ENCODE measurements at regions not wholly inside any gene's neighbourhood (a gene's known extent, or its start where the extent isn't known, plus 50 kb on each side); places are given as distances from the start of the nearest gene placed in this dataset.
A peak's percentile ranks its signal among the peaks of the same experiment; 100 is the strongest.
"Not testable (repeated sequence)": the region's sequence is repeated elsewhere in the genome, so short reads cannot be mapped to it uniquely, and the experiment has no call there.

DNA sequence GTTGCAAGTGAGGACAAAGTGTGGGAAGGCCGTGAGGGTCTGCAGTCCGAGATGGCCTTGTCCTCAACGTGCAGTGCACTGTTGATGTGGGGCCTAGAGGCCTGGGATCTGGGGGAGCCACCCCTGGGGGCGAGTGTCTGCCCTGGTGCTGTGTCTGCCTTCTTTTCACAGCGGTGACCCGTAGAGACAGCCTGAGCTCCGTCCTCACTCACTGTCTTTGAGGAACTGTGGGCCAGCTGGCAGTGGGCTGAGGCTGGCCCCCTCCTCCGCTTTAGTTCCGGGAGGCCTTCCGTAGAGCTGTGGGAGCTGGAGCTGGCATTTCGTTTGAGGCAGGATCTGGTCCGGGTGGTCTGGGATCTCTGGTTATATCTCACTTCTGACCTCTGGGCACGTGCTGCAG is 1370.6 kb downstream of the CDH12 start:
- not testable (repeated sequence) for H3K36me3 ChIP-seq (ENCODE audit: control insufficient read depth, insufficient read depth, low read length); H3K4me3 ChIP-seq (ENCODE audit: low read depth, low read length); H3K4me1 ChIP-seq (ENCODE audit: control insufficient read depth, insufficient read depth, low read length); H3K27me3 ChIP-seq (ENCODE audit: control insufficient read depth, insufficient read depth, low read length); H3K9me3 ChIP-seq (ENCODE audit: control insufficient read depth, insufficient read depth, low read length); H3K9ac ChIP-seq (ENCODE audit: low read depth, low read length)

DNA sequence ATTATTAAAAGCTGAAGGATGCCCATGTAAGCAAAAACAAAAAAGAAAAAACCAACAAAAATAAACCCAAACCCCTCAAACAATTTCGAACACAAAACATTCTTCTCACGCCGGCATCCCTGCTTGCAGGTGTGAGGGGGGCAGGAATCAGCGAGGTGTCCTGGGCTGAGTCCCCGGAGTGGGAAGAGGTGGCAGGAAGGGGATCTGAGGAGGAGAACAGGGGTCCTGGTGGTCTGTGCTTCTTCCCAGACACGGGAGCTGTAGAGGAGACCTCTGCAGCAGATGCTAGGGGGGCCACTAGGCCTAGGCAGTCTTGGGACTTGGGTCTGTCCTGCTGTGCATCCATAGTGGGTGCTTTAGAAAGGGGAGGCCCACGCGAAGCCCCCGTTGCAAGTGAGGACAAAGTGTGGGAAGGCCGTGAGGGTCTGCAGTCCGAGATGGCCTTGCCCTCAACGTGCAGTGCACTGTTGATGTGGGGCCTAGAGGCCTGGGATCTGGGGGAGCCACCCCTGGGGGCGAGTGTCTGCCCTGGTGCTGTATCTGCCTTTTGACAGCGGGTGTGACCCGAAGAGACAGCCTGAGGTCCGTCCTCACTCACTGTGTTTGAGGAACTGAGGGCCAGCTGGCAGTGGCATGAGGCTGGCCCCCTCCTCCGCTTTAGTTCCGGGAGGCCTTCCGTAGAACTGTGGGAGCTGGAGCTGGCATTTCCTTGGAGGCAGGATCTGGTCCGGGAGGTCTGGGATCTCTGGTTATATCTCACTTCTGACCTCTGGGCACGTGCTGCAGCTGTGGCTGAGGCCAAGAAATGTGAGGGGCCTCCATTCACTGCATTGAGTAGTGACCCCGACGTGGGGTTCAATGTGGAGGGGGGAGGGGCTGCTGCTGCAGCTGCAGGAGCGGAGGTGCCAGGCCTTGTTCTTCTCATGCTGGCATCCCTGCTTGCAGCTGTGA is 1371.5 kb downstream of the CDH12 start:
- not testable (repeated sequence) for H3K9me3 ChIP-seq (ENCODE audit: control insufficient read depth, insufficient read depth, low read length); H3K4me3 ChIP-seq (ENCODE audit: low read depth, low read length); H3K4me1 ChIP-seq (ENCODE audit: control insufficient read depth, insufficient read depth, low read length); H3K27me3 ChIP-seq (ENCODE audit: control insufficient read depth, insufficient read depth, low read length); H3K36me3 ChIP-seq (ENCODE audit: control insufficient read depth, insufficient read depth, low read length); H3K9ac ChIP-seq (ENCODE audit: low read depth, low read length)

DNA sequence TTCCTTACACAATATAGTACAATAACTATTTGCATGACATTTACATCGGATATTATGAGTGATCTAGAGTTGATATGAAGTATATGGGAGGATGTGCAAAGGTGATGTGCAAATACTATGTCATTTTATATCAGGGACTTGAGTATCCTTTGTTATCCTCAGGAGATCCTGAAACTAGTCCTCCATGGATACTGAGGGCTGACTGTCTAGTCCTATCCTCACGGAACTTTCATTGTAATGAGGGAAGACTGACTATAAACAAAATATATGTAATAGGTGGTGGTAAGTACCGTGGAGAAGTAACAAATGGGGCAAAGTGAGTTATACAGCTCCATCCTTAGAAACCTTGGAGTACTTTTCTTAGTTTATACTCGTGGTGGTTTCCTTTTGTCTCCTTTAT is 1373.1 kb downstream of the CDH12 start:
- not testable (repeated sequence) for H3K36me3 ChIP-seq (ENCODE audit: control insufficient read depth, insufficient read depth, low read length); H3K9me3 ChIP-seq (ENCODE audit: control insufficient read depth, insufficient read depth, low read length); H3K9ac ChIP-seq (ENCODE audit: low read depth, low read length); H3K27me3 ChIP-seq (ENCODE audit: control insufficient read depth, insufficient read depth, low read length); H3K4me3 ChIP-seq (ENCODE audit: low read depth, low read length); H3K4me1 ChIP-seq (ENCODE audit: control insufficient read depth, insufficient read depth, low read length)

DNA sequence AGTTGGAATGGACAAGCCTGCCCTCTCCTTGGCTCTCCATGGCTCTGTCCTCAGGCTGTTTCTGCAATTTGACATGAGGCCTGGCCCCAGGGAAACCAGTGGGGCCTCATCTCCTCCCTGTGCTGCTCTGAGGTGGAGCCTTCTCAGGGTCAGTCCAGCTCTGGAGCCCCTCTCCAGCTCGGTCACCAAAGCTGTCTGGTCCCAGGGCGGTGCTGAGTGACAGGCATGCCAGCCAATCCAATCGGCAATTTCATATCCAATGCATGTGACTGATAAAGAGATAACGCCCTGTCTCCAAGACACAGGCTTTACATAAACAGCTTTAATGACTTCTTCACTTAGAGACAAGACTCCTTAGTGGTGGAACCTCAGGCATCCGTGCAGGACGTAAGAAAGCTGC is 1379.2 kb downstream of the CDH12 start:
- H3K27me3 ChIP-seq (ENCODE audit: control insufficient read depth, insufficient read depth, low read length); H3K36me3 ChIP-seq (ENCODE audit: control insufficient read depth, insufficient read depth, low read length); H3K4me3 ChIP-seq (ENCODE audit: low read depth, low read length); H3K9me3 ChIP-seq (ENCODE audit: control insufficient read depth, insufficient read depth, low read length); H3K4me1 ChIP-seq (ENCODE audit: control insufficient read depth, insufficient read depth, low read length); H3K9ac ChIP-seq (ENCODE audit: low read depth, low read length): not testable (repeated sequence)

DNA sequence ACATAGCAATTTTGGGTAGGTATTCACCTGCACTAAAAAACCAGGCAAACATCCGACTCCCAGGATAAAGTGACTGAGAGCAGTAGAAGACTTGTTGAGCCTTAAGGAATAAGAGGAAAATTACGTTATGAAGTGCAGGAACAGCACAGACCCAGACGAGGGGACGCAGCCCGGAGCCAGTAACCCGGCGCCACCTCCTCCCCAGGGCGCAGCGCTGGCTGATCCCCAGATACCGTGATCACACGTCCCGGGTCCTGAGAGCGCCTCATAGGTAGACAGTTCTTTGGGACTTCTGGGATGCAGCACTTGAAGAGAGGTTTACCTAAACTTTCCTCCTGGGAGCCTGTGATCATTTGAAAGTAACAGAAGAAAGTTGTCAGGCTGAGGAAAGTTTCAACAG is 1379.7 kb downstream of the CDH12 start:
- not testable (repeated sequence) for H3K27me3 ChIP-seq (ENCODE audit: control insufficient read depth, insufficient read depth, low read length); H3K36me3 ChIP-seq (ENCODE audit: control insufficient read depth, insufficient read depth, low read length); H3K4me1 ChIP-seq (ENCODE audit: control insufficient read depth, insufficient read depth, low read length); H3K4me3 ChIP-seq (ENCODE audit: low read depth, low read length); H3K9ac ChIP-seq (ENCODE audit: low read depth, low read length); H3K9me3 ChIP-seq (ENCODE audit: control insufficient read depth, insufficient read depth, low read length)

DNA sequence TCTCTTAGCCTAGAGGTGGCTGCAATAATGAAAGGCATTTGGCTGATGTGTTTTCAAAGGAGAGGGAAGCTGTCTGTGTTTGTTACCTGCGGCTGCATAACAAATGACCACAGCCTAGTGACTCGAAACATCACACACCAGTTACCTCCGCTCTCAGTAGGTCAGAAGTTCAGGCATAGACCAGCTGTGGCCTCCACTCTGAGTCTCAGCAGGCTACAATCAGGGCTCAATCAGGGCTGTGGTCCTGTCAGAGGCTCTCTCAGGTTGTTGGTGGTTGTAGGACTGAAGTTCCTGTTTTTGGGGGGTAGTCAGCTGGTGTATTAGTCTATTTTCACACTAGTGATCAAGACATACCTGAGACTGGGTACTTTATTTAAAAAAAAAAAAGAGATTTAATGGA is 1381.5 kb downstream of the CDH12 start:
- H3K4me1 ChIP-seq (ENCODE audit: control insufficient read depth, insufficient read depth, low read length); H3K4me3 ChIP-seq (ENCODE audit: low read depth, low read length); H3K27me3 ChIP-seq (ENCODE audit: control insufficient read depth, insufficient read depth, low read length); H3K9me3 ChIP-seq (ENCODE audit: control insufficient read depth, insufficient read depth, low read length); H3K9ac ChIP-seq (ENCODE audit: low read depth, low read length); H3K36me3 ChIP-seq (ENCODE audit: control insufficient read depth, insufficient read depth, low read length): not testable (repeated sequence)

DNA sequence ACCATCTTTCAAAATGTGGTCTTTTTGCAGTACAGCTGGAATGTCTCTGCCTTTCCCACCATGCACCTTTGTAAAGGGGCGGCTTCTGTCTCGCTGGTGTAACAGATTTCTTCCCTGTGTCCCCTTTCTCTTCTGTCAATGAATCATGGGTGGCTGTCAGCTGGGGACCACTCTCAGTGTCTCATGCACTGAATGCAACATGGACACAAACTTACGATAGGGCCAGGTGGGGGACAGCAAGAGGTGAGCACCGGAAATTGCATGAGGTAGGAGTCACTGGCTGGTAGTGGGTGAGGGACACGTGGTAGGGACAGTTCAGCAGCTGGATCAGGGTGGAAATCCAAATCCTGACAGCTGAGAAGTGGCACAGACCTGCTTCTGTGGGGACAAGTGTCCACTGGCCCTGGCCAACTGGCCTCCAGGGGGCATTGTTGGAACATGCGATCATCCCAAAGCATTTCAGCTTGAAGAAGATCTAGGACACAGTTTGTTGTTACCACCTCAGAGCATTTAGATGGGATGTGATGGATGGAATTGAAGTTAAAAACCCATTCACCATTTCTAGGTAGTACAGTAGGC is 1383.5 kb downstream of the CDH12 start:
- not testable (repeated sequence) for H3K9ac ChIP-seq (ENCODE audit: low read depth, low read length); H3K4me3 ChIP-seq (ENCODE audit: low read depth, low read length)

DNA sequence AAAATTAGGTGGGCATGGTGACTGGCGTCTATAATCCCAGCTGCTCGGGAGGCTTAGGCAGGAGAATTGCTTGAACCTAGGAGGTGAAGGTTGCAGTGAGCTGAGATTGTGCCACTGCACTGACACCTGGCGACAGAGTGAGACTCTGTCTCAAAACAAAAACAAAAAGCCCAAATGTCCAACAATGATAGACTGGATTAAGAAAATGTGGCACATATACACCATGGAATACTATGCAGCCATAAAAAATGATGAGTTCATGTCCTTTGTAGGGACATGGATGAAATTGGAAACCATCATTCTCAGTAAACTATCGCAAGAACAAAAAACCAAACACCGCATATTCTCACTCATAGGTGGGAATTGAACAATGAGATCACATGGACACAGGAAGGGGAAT is 1385.6 kb downstream of the CDH12 start:
- H3K4me3 ChIP-seq (ENCODE audit: low read depth, low read length); H3K4me1 ChIP-seq (ENCODE audit: control insufficient read depth, insufficient read depth, low read length); H3K9ac ChIP-seq (ENCODE audit: low read depth, low read length); H3K36me3 ChIP-seq (ENCODE audit: control insufficient read depth, insufficient read depth, low read length); H3K9me3 ChIP-seq (ENCODE audit: control insufficient read depth, insufficient read depth, low read length); H3K27me3 ChIP-seq (ENCODE audit: control insufficient read depth, insufficient read depth, low read length): not testable (repeated sequence)

More for the DNA sequence above, 1383.5 kb downstream of the CDH12 start:
- not testable (repeated sequence) for H3K36me3 ChIP-seq (ENCODE audit: control insufficient read depth, insufficient read depth, low read length); H3K9me3 ChIP-seq (ENCODE audit: control insufficient read depth, insufficient read depth, low read length); H3K27me3 ChIP-seq (ENCODE audit: control insufficient read depth, insufficient read depth, low read length); H3K4me1 ChIP-seq (ENCODE audit: control insufficient read depth, insufficient read depth, low read length)

DNA sequence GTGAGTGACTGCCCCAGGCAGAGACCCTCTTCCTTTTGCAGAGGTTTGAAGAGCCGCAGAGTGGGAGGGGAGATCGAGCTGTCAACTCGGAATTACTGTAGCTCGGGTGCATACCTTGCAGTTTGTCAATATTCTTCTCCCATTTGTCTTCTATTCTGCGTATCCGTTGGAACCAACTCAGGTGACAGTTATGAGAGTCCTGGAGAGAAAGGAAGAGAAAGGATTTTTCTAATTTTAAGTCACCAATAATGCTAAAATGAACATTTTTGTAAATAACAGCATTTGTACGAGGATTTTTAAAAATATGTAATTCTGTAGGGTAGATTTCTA is 1393.4 kb downstream of the CDH12 start:
- H3K4me1 ChIP-seq (ENCODE audit: control insufficient read depth, insufficient read depth, low read length); H3K36me3 ChIP-seq (ENCODE audit: control insufficient read depth, insufficient read depth, low read length); H3K27me3 ChIP-seq (ENCODE audit: control insufficient read depth, insufficient read depth, low read length); H3K9me3 ChIP-seq (ENCODE audit: control insufficient read depth, insufficient read depth, low read length); H3K9ac ChIP-seq (ENCODE audit: low read depth, low read length): not testable (repeated sequence)
- peak overlapping the region; percentile 48 for H3K4me3 ChIP-seq (ENCODE audit: low read depth, low read length)

DNA sequence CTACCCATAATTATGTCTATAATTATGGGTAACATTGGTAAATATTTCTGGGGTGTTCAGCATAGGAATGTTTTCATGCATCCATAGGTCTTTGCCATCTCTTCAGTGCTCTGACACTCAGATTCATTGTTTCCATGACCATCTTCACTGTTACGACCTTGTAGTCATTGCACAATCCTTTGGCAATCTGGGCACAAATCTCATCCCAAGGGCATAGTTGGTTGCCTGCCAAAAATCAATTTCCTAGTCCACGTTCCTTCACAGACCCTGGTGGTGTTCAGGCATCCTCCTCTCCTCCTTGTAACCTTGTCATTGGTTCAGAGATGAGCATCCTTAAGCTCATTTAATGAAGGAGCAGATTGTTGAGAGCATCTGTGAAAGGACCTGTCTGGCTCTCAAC is 1400.7 kb downstream of the CDH12 start:
- no peak overlapping the region for H3K9ac ChIP-seq (ENCODE audit: low read depth, low read length)
- H3K36me3 ChIP-seq (ENCODE audit: control insufficient read depth, insufficient read depth, low read length) = no peaks in the 10 kb centered on the region
- H3K27me3 ChIP-seq (ENCODE audit: control insufficient read depth, insufficient read depth, low read length) = no peaks in the 10 kb centered on the region
- H3K9me3 ChIP-seq (ENCODE audit: control insufficient read depth, insufficient read depth, low read length) = no peaks in the 10 kb centered on the region
- H3K4me1 ChIP-seq (ENCODE audit: control insufficient read depth, insufficient read depth, low read length) = no peaks in the 10 kb centered on the region
- H3K4me3 ChIP-seq (ENCODE audit: low read depth, low read length) = no peak overlapping the region

DNA sequence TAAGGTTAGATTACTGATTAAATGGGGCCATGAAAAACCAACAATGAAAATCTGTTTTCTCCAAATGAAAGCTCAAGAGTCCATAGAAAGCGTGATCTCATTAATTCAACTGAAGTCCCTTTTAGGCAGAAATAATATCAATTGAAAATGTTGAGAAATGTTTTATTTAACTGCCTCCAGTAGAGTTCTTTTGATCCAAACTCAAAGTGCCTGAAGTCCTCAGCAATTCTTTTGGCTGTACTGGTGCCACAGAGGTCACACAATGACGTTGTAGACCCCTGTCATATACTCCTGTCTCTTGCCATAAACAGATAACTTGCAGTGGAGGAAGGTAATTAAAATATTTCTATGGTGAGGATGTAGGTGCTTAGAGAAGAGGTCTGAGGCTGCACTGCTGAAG is 1420.5 kb downstream of the CDH12 start:
- no peak overlapping the region for H3K9ac ChIP-seq (ENCODE audit: low read depth, low read length)
- H3K4me3 ChIP-seq (ENCODE audit: low read depth, low read length) = no peak overlapping the region
- H3K36me3 ChIP-seq (ENCODE audit: control insufficient read depth, insufficient read depth, low read length) = no peaks in the 10 kb centered on the region
- H3K4me1 ChIP-seq (ENCODE audit: control insufficient read depth, insufficient read depth, low read length) = no peaks in the 10 kb centered on the region
- H3K9me3 ChIP-seq (ENCODE audit: control insufficient read depth, insufficient read depth, low read length) = no peaks in the 10 kb centered on the region
- H3K27me3 ChIP-seq (ENCODE audit: control insufficient read depth, insufficient read depth, low read length) = no peaks in the 10 kb centered on the region

DNA sequence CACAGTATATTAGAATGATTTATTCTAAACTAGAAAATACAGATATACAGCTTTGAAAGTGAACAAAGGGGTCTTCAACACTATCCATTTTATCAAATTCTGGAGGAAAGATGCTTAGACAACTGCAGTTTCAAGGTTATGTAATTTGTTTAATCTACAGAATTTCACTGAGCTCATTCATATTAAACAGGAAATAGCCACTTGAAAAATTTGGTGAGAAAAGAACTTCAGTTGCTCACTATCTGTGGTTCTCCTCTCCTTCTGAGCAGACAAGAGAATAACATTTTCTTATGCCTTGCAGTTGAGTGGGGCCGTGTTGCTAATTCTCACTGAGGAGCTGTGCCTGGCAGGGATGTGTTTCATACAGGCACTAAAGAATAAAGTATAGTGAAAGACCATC is 1428.2 kb downstream of the CDH12 start:
- H3K9ac ChIP-seq (ENCODE audit: low read depth, low read length) = no peak overlapping the region
- no peaks in the 10 kb centered on the region for H3K4me1 ChIP-seq (ENCODE audit: control insufficient read depth, insufficient read depth, low read length)
- H3K9me3 ChIP-seq (ENCODE audit: control insufficient read depth, insufficient read depth, low read length) = no peaks in the 10 kb centered on the region
- H3K36me3 ChIP-seq (ENCODE audit: control insufficient read depth, insufficient read depth, low read length) = no peaks in the 10 kb centered on the region
- no peaks in the 10 kb centered on the region for H3K27me3 ChIP-seq (ENCODE audit: control insufficient read depth, insufficient read depth, low read length)
- H3K4me3 ChIP-seq (ENCODE audit: low read depth, low read length) = no peak overlapping the region

All from iPS-15b (cell line).